ENCODE measurements at regions not wholly inside any gene's neighbourhood (a gene's known extent, or its start where the extent isn't known, plus 50 kb on each side); places are given as distances from the start of the nearest gene placed in this dataset.

GRCh38 chr9:135348788-135349150 lies 130.8 kb upstream of the PPP1R26 start:
- no TSS peak for BruUV-seq (replicated peaks)
- POLR2A ChIA-PET, result no interaction called here
- ATAC-seq, result no peak
- TF ChIP-seq POLR2AphosphoS5 (IDR thresholded peaks at IDR 0.05; ENCODE audit: low read depth, low read length), result no peak
- TF ChIP-seq CTCF (IDR thresholded peaks at IDR 0.05), result no peak
- no peak for TF ChIP-seq REST (IDR thresholded peaks at IDR 0.05; ENCODE audit: insufficient read depth in 1 of 2, low read depth in 2 of 2, low read length in 1 of 2)
- no peak for TF ChIP-seq TCF7L2 (IDR thresholded peaks at IDR 0.05; ENCODE audit: low read depth, low read length)
- no peak for TF ChIP-seq SIN3A (IDR thresholded peaks at IDR 0.05; ENCODE audit: borderline replicate concordance, insufficient read depth, low read depth, low read length)
- H3K9me3 ChIP-seq (ENCODE audit: control insufficient read depth, insufficient read depth, low read depth, low read length), result no peaks in the 10 kb centered on the region
- CTCF ChIA-PET, result no interaction called here
- no peaks in the 10 kb centered on the region for H3K27me3 ChIP-seq (ENCODE audit: control insufficient read depth, insufficient read depth, low read length)
- no peaks in the 10 kb centered on the region for H3K4me1 ChIP-seq (ENCODE audit: control insufficient read depth, insufficient read depth, low read length)
- no peak for DNase-seq (ENCODE audit: low read depth, low spot score)
- H3K36me3 ChIP-seq (ENCODE audit: control insufficient read depth, insufficient read depth, low read length), result no peaks in the 10 kb centered on the region
- intact Hi-C loops (cut with micrococcal nuclease; ENCODE audit: unreplicated experiment) (no loop called here), in situ Hi-C loops (cut with HindIII; ENCODE audit: low pct_unique_long_range_greater_than_20kb, low sequenced_read_pairs) (no loop called here)
- H3K4me3 ChIP-seq (ENCODE audit: low read depth in 2 of 2, low read length in 2 of 2), result no peak overlapping the region
- no peak overlapping the region for H3K27ac ChIP-seq (ENCODE audit: low read length)

GRCh38 chr9:135349212-135350002 lies 130.2 kb upstream of the PPP1R26 start:
- in situ Hi-C loops (cut with HindIII; ENCODE audit: low pct_unique_long_range_greater_than_20kb, low sequenced_read_pairs), result no loop called here
- H3K27ac ChIP-seq (ENCODE audit: low read length), result no peak overlapping the region

More at GRCh38 chr9:135349212-135350002, 130.2 kb upstream of the PPP1R26 start:
- BruUV-seq (replicated peaks), result no TSS peak
- no peaks in the 10 kb centered on the region for H3K27me3 ChIP-seq (ENCODE audit: control insufficient read depth, insufficient read depth, low read length)
- no peak for ATAC-seq
- no peaks in the 10 kb centered on the region for H3K4me1 ChIP-seq (ENCODE audit: control insufficient read depth, insufficient read depth, low read length)
- ChIA-PET CTCF (no interaction called here), POLR2A (interaction anchor here (0.5 kb wide), 1 partner anchor 259 kb away, joined by 5 read pairs; no protein-coding TSS in a partner anchor)
- H3K9me3 ChIP-seq (ENCODE audit: control insufficient read depth, insufficient read depth, low read depth, low read length), result no peaks in the 10 kb centered on the region
- no peak for TF ChIP-seq REST (IDR thresholded peaks at IDR 0.05; ENCODE audit: insufficient read depth in 1 of 2, low read depth in 2 of 2, low read length in 1 of 2)
- intact Hi-C loops (cut with micrococcal nuclease; ENCODE audit: unreplicated experiment), result no loop called here
- no peak overlapping the region for H3K4me3 ChIP-seq (ENCODE audit: low read depth in 2 of 2, low read length in 2 of 2)
- H3K36me3 ChIP-seq (ENCODE audit: control insufficient read depth, insufficient read depth, low read length), result no peaks in the 10 kb centered on the region
- no peak for DNase-seq (ENCODE audit: low read depth, low spot score)
